Activated CD4-positive, alpha-beta T cell treated with anti-CD3 and anti-CD28 coated beads, Interleukin-2, Interleukin-4, amounts not matched to agents 100 ng/mL and 50 ng/mL, durations not matched to agents 16 hours and 8 hours (primary cell): ENCODE measurements at regions not wholly inside any gene's neighbourhood (a gene's known extent, or its start where the extent isn't known, plus 50 kb on each side); places are given as distances from the start of the nearest gene placed in this dataset.
"Not testable (repeated sequence)": the region's sequence is repeated elsewhere in the genome, so short reads cannot be mapped to it uniquely, and the experiment has no call there.

Experiments
- DNase-seq: peaks from one replicate; pipeline ENCODE4 v3.0.0-alpha.2; 2020; ENCODE audit warnings: low spot score

- DNase-seq = no peak
Measured at GRCh38 chr11:34001557-34002064, 49.9 kb upstream of the CAPRIN1 start.

- no peak for DNase-seq
Measured at GRCh38 chr11:33999393-33999792, 52.1 kb upstream of the CAPRIN1 start.

- DNase-seq = no peak
Measured at GRCh38 chr11:33997584-33998251, 53.8 kb upstream of the CAPRIN1 start.

GRCh38 chr11:33996498-33997454 lies 54.8 kb upstream of the CAPRIN1 start:
- peak; percentile 79 for DNase-seq

GRCh38 chr11:33994937-33995336 lies 56.6 kb upstream of the CAPRIN1 start:
- no peak for DNase-seq

GRCh38 chr11:33991136-33991535 lies 60.4 kb upstream of the CAPRIN1 start:
- DNase-seq = not testable (repeated sequence)

- not testable (repeated sequence) for DNase-seq
Measured at GRCh38 chr11:33990131-33990530, 61.4 kb upstream of the CAPRIN1 start.

GRCh38 chr11:33989461-33989860 lies 62.1 kb upstream of the CAPRIN1 start:
- DNase-seq = no peak

GRCh38 chr11:33988586-33989370 lies 62.8 kb upstream of the CAPRIN1 start:
- DNase-seq = no peak

GRCh38 chr11:33987975-33988580 lies 63.5 kb upstream of the CAPRIN1 start:
- peak; percentile 78 for DNase-seq

- no peak for DNase-seq
Measured at GRCh38 chr11:33987545-33987944, 64.0 kb upstream of the CAPRIN1 start.

GRCh38 chr11:33986597-33987501 lies 64.7 kb upstream of the CAPRIN1 start:
- not testable (repeated sequence) for DNase-seq

- no peak for DNase-seq
Measured at GRCh38 chr11:33984682-33985389, 66.7 kb upstream of the CAPRIN1 start.

GRCh38 chr11:33982661-33983060 lies 68.9 kb upstream of the CAPRIN1 start:
- no peak for DNase-seq

GRCh38 chr11:33980897-33981296 lies 70.6 kb upstream of the CAPRIN1 start:
- DNase-seq = no peak

GRCh38 chr11:33978376-33978775 lies 73.2 kb upstream of the CAPRIN1 start:
- no peak for DNase-seq

GRCh38 chr11:33977676-33978075 lies 73.9 kb upstream of the CAPRIN1 start:
- no peak for DNase-seq

- no peak for DNase-seq
Measured at GRCh38 chr11:33976495-33977199, 74.9 kb upstream of the CAPRIN1 start.

- DNase-seq = no peak
Measured at GRCh38 chr11:33974804-33975203, 76.7 kb upstream of the CAPRIN1 start.
